HG02588 (cell line): ENCODE measurements at regions not wholly inside any gene's neighbourhood (a gene's known extent, or its start where the extent isn't known, plus 50 kb on each side); places are given as distances from the start of the nearest gene placed in this dataset.

ENCODE experiments used
- ATAC-seq: cut with Tn5 transposase; IDR thresholded peaks from one replicate; pipeline ENCODE4 v1.9.1; 2021; ENCODE audit warnings: mild to moderate bottlenecking, moderate library complexity; ENCODE audit not compliant: unreplicated experiment

DNA sequence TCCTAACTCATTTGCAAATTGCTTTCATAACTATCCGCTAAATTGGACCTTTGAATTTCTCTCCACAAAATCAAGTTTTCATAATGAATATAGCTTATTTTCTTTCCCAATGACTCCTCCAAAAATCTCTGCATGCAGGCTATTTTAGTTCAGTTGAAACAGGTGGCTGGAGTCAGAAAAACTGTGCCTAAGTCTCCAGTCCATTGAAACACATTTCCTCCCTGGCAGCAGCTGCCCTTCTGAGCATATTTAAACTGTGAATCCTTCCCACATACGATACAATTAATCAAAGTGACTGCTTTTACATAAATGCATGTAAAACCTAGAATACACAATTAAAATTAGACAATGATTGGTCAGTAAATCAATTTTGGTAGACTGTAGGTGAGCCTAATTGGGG is 344.6 kb upstream of the MARCKS start:
- no peak for ATAC-seq

DNA sequence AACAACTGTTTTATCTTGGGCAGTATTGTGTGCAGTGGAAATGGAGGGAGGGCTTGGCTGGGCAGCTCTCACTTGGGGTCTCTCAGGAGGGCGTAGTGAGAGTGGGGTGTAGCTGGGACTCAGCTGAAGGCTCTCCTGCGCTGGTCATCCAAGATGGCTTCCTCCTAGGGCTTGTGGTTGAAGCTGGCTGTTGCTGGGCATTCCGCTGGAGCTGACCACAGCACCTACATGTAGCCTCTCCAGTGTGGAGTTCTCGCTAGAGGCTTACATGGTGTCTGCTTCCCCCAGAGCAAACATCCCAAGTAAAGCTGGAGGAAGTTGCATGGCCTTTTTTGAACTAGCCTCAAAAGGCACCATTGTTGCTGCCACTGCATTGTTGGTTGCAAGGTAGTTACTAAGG is 344.1 kb upstream of the MARCKS start:
- no peak for ATAC-seq

DNA sequence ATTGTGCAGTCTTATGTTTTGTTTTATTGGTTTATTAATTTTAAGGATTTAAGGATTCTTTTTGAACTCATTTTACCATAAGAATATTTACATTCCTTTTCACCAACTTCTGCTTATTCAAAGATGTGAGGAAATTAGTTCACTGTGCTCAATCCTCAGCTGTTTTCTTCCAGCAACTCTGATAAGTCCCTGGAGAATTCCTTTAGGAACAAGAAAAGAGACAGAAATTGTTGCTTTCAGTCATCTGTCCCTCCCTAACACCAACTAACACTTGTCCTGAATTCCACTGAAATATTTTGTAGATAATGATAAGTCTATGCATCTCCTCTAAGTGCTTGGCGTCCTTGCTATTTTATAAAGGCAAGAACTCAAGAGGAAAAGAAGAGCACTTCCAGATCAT is 334.8 kb upstream of the MARCKS start:
- ATAC-seq, result no peak

DNA sequence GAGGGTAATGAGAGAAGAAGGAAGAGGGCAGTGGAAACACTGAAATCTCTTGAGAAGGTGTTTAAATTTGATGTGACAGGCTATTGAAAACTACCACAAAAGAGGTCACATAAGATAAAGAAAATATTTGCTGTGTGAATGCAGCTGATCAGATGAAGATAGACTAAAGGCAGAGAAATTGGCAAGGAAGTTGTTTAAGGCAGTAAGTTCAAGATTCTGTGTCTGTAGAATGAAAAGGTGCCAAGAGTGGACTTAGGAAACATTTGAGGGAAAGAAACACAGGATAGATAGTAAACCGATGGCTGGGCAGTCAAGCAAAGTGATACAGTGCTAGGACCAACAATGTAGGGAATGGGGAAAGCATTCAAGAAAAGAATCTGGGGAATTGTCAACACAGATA is 332.3 kb upstream of the MARCKS start:
- ATAC-seq, result no peak

DNA sequence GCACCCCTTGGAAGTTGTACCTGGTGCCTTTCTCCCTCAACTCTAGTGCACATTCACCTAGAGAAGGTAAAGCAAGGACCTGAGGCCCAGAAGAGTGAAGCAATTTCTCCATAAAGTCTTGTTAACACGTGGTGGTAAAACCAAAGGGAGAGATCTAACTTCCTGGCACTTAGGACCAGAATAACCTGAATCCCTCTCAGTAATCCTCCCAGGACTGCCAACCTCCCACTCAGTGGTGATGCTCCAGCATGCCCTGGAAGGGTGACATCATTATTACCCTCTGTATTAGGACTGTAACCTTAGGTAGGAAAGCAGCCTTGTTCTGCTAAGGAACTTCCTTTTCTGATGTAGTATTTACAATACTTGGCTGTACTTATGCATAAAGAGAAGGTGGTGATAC is 330.6 kb upstream of the MARCKS start:
- ATAC-seq, result no peak

DNA sequence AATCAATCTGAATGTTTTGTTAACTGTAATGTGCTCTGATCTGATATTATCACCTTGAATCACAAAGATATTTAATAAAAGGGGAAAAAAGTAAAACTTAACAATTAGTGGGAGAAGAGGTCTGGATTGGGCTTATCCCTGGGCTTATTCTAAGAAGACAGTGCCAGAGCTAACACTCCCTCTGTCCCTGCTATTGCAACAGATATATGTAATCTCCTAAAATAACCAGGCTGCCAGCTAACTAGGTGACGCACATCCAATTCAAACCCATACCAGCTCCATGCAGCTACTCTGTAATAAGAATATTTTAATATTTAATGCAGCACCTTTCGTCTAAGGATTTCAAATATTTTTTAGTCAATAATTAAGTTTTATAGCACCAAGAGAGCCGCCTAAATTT is 330.1 kb upstream of the MARCKS start:
- ATAC-seq, result no peak

DNA sequence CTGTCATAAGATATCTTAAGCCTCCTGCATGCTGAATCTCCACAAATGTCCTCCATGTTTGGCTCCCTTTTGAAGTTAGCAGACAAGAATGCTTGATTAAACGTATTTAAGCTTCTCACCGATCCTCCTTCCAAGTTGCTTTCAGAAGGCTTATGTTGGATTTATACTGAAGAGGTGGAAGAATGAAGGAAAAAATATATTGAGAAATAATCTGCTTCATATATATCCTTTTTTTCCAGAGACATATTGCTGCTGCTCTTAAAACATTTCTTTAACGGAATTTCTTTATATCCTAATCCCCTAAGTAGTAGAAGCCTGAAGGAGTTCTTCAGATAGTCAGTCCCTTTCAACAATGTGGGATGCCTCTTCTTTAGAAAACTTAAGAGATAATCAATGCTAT is 329.0 kb upstream of the MARCKS start:
- ATAC-seq, result no peak

DNA sequence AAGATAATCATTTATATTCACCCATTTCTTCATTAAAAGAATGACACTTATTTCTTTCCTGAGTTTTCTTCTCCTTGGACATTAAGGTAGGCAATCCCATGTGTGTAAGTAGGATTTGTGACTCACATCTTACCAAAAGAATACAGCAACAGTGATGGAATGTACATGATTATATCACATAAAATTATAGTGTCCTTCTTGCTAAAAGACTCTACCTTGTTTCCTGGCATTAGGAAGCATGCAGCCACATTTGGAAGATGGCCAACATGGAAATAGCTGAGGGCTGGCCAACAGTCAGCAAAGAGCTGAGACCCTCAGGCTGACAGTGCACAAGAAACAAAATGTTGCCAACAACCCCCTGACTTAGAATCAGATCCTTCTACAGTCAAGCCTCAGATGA is 327.9 kb upstream of the MARCKS start:
- ATAC-seq, result no peak

DNA sequence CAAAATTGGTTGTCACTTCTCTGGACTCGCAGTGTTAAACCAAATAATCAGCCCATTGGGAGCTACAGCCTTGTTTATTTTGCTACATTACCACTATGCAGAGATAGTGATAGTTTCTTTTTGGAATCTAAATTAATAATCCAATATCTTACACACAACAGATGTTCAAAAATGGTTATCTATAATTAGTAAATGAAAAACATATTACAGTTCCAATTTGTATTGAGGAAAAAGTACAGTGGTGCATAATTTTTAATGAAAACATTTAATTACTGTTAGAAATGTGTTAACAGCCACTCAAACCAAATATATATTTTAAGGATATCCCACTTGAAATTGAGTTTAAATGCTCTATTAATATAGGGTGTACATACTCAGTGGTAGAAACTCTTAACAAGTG is 327.3 kb upstream of the MARCKS start:
- ATAC-seq, result no peak

DNA sequence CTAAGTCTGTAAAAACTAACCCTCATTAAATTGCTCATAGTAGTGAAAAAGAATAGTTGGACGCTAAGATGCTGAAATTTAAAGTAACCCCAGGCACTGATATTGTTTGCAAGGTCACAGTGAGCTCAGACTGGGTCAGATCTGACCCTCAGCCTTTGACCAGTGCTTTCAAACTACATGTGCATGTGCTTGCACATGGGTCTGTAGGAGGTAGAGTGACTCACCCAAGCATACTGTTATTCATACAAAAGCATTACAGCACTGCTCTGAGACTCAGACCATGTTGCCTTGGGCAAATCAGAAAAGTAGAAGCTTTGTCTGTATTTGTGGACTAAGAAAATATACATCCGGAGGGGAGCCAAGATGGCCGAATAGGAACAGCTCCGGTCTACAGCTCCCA is 326.4 kb upstream of the MARCKS start:
- no peak for ATAC-seq

DNA sequence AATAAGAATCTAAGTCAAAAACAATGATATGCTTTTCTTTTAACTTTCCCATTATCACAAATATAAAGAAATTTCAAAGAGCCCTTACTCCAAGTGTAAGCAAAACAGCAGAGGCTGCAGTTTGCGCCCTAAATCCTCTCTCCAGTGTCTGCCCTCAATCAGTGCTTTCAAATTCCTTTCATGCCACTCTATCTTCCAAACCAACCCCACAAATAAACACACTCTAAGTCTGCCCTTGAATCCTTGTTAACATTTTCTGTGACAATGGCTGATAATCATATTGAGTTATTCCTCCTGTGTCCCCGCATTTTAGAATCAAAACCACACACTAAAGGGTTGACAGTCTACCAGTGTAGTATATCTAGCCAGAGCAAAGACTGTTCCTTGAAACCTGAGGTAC is 317.9 kb upstream of the MARCKS start:
- ATAC-seq, result no peak

DNA sequence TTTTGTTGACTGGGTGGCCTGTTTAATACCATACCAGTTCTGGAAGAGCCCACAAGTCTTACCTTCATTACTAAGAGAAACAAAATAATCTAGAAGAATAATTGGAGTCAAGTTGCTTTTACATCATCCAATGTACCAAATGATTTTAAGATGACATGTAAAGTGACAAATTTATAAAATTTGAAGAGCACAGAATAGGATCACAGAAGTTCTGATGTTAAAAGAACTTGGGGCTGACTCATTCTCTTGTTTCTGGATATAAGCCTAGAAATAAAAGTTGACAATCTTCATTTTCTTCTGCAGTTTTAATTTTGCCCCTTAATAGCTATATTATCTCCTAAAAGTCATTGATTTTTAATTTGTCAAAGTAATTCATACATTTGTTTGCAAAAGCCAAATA is 317.5 kb upstream of the MARCKS start:
- ATAC-seq, result no peak

DNA sequence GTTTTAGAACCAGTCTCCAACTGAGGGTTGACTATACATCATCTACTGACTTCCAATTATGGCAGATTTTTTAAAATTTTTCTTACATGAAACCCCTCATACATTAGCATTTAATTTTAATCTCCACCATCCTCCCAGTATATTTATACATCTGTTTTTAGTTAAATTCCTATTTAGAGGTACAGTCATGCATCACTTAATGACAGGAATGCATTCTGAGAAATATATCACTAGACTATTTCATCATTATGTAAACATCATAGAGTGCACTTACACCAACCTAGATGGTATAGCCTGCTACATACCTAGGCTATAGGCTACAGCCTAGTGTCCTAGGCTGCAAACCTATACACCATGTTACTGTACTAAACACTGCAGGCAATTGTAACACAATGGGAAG is 316.7 kb upstream of the MARCKS start:
- ATAC-seq, result no peak

DNA sequence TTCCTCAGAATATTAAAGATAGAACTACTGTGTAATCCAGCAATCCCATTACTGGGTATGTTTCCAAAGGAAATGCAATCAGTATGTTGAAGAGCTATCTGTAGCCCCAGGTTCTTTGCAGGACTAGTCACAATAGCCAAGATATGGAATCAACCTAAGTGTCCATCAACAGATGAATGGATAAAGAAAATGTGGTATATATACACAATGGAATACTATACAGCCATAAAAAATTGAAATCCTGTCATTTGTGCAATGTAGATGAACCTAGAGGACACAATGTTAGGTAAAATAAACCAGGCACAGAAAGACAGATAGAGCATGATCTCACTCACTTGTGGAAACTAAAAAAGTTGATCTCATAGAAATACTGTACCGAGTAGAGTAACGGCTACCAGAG is 306.0 kb upstream of the MARCKS start:
- ATAC-seq, result no peak

DNA sequence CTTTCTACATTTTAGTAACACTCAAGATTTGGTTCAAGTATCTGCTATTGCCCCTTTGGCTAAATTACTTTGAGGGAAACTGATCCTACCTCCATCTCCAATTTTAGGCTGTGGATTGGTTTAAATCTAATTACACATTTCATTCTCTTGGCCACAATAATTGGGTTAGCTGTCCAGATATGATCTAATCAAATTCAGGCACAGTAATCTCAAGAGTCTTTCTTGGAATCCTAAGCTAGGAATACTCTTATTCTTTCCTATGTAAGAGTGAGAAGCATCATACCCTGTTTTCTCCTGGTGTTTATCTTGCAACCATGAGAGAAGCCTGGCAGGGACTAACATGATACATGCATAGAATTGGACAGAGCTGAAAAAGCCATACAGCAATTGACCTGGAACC is 300.4 kb upstream of the MARCKS start:
- no peak for ATAC-seq

DNA sequence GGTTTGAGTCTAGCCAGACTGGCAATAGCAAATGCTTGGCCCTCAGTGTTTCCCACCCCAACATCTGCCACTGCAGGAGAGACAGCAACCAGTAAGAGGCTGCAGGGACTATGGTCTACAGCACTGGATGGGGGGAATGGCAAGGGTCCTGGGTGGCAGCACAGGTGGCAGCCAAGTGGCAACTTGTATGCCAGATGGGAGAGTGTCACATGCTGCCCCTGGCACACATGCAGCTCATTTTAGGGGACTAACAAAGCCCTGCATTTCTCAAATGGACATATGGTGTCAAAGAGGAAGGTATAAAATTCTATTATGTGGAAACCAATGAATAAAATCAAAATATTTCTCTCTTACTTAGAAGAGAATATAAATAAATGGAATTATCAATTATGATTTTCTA is 298.7 kb upstream of the MARCKS start:
- no peak for ATAC-seq

DNA sequence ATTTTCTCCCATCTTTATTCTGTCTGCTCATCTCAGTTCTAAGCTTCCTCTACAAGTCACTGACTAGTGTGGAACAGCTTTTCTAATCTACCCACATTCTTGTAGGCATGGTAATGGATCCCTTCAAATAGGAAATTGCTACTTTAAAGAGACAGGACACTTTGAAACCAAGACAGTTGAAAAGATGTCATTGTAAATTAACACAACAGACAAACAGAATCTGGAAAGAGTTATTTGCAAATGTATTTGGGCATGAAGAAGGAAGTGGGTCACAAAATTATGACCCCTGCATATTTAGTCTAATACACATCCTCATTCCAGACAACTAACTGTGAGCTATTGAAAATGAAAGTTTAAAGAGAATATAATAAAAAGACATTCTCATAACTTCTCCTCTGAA is 298.2 kb upstream of the MARCKS start:
- ATAC-seq, result no peak

DNA sequence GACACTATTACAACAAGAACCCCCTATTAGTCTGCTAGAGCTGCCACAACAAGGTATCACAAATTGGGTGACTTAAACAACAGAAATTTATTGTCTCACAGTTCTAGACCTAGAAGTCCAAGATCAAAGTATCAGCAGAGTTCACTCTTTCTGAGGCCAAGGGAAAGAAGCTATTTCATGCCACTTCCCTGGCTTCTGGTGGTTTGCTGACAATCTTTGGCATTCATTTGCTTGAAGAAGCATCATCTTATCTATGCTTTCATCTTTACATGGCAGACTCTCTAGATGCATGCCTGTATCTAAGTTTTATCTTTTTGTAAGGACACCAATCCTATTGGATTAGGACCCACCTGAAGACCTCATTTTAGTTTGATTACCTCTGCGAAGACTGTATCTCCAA is 296.8 kb upstream of the MARCKS start:
- ATAC-seq, result no peak

DNA sequence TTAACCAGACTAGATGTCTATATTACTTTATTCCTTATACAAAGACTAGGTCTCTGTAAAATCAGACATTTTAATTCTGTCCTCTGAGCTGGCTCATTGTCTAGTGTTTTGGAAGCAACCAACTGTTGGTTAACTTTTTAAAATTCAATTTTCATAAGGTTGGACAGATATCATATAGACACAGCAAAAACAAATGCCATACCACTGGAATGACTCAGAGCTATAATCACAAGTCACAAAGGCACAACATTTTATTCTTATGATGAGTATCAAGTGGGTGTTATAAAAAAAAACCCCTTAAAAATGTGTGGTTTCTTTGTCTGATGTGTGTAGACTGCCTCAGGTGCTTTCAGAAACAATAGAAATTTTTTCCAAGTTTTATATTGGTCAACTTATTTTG is 296.2 kb upstream of the MARCKS start:
- ATAC-seq, result no peak

DNA sequence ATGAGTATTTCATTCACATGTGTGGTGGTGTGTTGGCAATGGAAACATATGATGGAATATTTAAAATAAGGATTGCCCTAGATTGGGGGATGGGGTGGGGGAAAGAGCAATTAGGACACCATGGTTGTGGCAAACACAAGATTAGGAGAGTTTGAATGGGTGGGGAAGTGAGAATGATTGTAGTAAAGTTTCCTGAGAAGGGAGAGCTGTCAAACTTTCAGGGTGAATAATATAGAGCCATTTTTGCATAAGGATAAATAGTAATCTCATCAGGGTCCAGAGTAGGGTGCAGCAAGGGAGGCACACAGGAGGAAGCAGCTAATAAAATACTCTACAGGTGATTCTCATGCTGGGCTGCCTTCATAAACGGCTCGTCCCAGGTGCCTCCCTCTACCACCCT is 294.9 kb upstream of the MARCKS start:
- ATAC-seq, result no peak

DNA sequence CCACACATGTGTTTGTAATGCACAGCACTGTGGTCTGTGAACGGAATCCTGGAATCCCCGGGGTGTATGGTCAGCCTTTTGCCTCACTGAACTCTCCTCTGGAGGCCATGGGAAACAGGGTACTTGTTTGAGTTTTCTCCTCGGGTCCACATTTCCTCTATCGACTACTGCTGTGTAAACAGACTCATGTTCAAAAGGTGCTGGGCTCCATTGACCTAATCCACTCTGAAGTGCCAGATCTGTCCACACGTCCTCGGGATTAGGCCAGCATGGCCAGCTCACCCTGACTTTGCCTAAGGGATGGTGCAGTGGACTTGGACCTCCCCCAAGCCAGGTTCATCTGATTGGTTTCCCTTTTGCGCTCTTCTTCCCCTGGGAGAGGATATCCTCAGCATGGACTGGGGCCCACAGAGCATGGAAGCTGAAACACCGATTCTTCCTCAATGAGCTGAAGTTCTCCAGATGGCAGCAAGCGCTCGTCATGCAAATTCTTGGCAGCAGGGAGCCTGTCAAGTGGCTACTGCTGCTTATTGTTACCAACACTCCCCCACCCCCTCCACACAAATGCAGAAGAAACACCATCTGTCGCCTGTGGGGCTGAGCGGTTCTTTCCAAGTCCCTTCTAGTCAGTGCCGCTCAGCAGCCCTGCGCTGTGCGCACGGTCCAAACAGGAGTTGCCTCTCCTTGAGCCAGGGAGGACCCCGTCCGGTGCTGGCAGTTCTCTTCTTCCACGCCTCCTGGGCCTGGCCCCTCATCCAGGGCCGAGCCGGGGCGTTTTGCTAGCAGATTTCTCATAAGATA is 292.6 kb upstream of the MARCKS start:
- ATAC-seq, result peak; percentile 57

DNA sequence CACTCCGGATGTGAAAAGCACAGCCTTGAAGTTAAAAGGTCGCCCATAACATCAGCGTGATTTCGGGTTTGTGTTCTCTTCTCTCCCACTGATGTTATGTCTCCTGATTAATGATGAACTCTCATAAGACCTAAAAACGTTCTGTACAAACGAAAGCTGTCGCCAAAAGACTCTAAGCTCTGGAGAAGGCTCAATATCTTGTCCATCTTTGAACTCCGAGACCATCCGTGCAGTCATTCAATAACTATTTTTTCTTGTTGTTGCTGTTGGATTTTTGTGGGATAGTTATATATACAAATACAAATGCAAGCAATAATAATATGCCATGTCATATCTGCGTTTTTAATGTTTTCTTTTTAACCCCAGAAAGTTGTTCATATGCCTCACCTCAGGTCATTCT is 291.8 kb upstream of the MARCKS start:
- ATAC-seq, result no peak

DNA sequence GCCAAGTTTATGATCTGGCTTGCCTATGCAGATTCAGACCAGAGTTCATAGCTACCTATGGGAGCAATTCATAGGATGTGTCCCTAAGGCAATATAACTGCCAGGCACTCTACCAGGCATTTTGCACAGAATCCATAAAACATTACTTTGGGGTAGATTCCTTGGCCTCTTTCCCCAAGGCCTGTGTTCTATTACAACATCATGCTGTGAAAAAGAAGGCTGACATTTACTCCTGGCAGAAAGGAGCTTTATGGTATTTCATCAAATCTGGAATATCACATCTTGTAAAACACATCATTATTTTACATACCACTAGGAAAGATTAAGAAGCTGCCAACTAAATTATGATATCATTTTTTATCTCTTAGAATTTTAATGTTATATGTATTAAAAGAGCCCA is 287.0 kb upstream of the MARCKS start:
- no peak for ATAC-seq
